ENCODE measurements at regions not wholly inside any gene's neighbourhood (a gene's known extent, or its start where the extent isn't known, plus 50 kb on each side); places are given as distances from the start of the nearest gene placed in this dataset.

DNA sequence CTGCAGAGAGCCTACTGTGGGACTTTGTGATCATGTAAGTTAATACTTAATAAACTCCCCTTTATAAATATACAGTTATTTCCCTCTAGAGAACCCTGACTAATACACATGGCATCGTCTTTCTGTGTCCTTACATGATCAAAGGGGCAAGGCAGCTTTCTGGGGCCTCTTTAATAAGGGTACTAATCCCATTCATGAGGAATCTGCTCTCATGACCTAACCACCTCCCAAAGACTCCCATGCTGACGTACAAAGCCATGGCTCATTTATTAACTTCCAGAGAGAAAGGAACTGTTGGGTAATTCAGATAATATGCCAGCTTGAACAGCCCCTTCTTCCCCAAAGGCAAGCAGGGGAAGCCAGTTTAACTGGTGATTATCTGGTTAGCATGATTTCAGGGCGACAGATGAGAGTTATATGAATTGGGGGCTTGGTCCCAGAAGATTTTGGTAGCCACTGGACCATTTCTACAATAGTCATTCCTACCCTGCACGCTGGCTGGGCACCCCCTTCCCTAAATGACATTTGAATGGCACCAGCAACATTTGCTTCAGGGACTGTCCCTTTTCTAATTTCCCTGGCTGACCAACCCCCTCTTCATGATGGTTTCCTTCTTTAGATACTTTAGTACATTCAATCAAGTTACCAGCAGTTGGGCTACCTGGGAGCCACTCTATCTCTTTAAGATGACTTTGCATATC is 83.6 kb upstream of the C3orf80 start:
- Histone ChIP-seq H3K27me3 (no peaks in the 10 kb centered on the region), H3K27ac (no peak overlapping the region), H3K9me3 (no peaks in the 10 kb centered on the region), H3K36me3 (no peaks in the 10 kb centered on the region), H3K4me1 (no peaks in the 10 kb centered on the region), H3K4me3 (no peak overlapping the region)
- no peak for TF ChIP-seq POLR2A (IDR thresholded peaks at IDR 0.05)
- no peak for TF ChIP-seq CTCF (IDR thresholded peaks at IDR 0.05)
- no peak for DNase-seq

GRCh38 chr3:160143482-160143881 is 81.7 kb upstream of the C3orf80 start:
- no peaks in the 10 kb centered on the region for H3K9me3 ChIP-seq
- no peak for DNase-seq
- no peak overlapping the region for H3K27ac ChIP-seq
- TF ChIP-seq CTCF (IDR thresholded peaks at IDR 0.05) = no peak
- TF ChIP-seq POLR2A (IDR thresholded peaks at IDR 0.05) = no peak
- no peak overlapping the region for H3K4me3 ChIP-seq
- no peaks in the 10 kb centered on the region for H3K4me1 ChIP-seq
- no peaks in the 10 kb centered on the region for H3K27me3 ChIP-seq
- no peaks in the 10 kb centered on the region for H3K36me3 ChIP-seq

DNA sequence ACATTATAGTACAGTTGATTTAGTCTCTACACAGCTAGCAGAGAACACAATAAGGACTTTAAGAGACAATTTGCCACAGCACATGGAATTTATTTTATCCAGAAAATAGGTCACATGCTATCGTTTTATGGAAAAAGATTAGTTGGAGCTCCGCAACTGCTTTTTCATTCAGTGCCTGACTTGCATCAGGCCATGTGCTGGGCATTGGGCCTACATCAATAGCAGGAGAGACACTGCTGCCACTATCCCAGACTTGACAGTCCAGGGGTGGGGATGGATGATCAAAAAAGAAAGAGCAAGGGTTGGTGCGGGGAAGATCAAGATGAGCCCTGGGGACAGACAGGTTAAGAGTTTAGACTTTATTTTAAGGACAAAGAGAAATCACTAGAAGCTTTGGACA is 75.2 kb upstream of the C3orf80 start:
- H3K9me3 ChIP-seq = no peaks in the 10 kb centered on the region
- H3K36me3 ChIP-seq = no peaks in the 10 kb centered on the region
- no peaks in the 10 kb centered on the region for H3K4me1 ChIP-seq
- H3K27me3 ChIP-seq = no peaks in the 10 kb centered on the region
- no peak overlapping the region for H3K27ac ChIP-seq
- no peak for DNase-seq
- no peak for TF ChIP-seq POLR2A (IDR thresholded peaks at IDR 0.05)
- TF ChIP-seq CTCF (IDR thresholded peaks at IDR 0.05) = no peak
- H3K4me3 ChIP-seq = no peak overlapping the region

DNA sequence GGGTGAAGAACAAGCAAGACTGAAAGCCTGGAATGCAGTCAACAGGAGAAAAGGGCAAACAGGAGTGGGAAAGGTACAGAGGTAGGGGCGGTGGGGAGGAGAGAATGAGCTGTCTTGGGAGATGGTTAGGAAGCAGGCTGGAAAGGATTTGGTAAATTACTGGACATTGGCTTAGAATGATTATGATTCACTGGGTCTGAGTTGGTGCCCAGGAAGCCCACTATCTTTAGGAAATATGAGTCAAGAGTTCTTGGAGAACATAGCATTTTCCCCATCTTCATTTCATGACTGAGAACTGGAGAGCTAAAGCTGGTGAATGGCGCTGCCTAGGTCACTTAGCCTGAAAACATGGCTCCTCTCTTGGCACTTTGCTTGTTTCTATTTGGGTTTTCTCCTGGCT is 74.7 kb upstream of the C3orf80 start:
- Histone ChIP-seq H3K9me3 (no peaks in the 10 kb centered on the region), H3K27ac (no peak overlapping the region), H3K4me3 (no peak overlapping the region), H3K36me3 (no peaks in the 10 kb centered on the region), H3K4me1 (no peaks in the 10 kb centered on the region), H3K27me3 (no peaks in the 10 kb centered on the region)
- no peak for DNase-seq
- TF ChIP-seq POLR2A (IDR thresholded peaks at IDR 0.05) (no peak), CTCF (IDR thresholded peaks at IDR 0.05) (no peak)

DNA sequence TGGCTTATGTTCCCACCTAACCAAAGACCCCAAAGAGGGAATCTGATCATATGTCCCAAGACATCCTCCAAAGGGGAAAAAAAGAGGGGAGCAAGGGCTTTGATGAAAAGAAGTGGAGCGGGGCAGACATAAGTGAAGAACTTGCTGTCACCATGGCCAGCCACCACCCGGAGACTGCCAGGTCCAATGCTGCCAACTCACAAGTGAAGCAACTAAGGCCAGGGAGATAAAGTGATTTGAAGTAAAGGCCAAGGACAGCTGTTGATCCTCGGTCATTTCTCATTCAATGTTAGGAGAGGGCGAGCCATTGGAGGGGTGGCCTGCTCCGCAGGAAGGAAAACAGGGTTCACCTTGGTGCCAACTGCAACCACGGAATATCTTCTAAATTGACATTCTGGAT is 72.6 kb upstream of the C3orf80 start:
- Histone ChIP-seq H3K36me3 (no peaks in the 10 kb centered on the region), H3K4me1 (no peaks in the 10 kb centered on the region)
- TF ChIP-seq POLR2A (IDR thresholded peaks at IDR 0.05) (no peak), CTCF (IDR thresholded peaks at IDR 0.05) (no peak)

GRCh38 chr3:160154033-160154432 is 71.2 kb upstream of the C3orf80 start:
- no peak for DNase-seq
- no peak overlapping the region for H3K27ac ChIP-seq
- H3K9me3 ChIP-seq = no peaks in the 10 kb centered on the region
- TF ChIP-seq CTCF (IDR thresholded peaks at IDR 0.05) (no peak), POLR2A (IDR thresholded peaks at IDR 0.05) (no peak)
- no peaks in the 10 kb centered on the region for H3K27me3 ChIP-seq
- H3K4me1 ChIP-seq = no peaks in the 10 kb centered on the region
- no peaks in the 10 kb centered on the region for H3K36me3 ChIP-seq
- H3K4me3 ChIP-seq = no peak overlapping the region

More for the DNA sequence above, 72.6 kb upstream of the C3orf80 start:
- no peaks in the 10 kb centered on the region for H3K27me3 ChIP-seq
- no peak overlapping the region for H3K4me3 ChIP-seq
- H3K9me3 ChIP-seq = no peaks in the 10 kb centered on the region
- H3K27ac ChIP-seq = no peak overlapping the region
- DNase-seq = no peak
